ENCODE measurements at regions not wholly inside any gene's neighbourhood (a gene's known extent, or its start where the extent isn't known, plus 50 kb on each side); places are given as distances from the start of the nearest gene placed in this dataset.

- Histone ChIP-seq H4K20me1 (ENCODE audit: insufficient read depth, low read length, poor library complexity, severe bottlenecking) (no peaks in the 10 kb centered on the region), H3K9me3 (ENCODE audit: insufficient read depth, low read depth, low read length) (peaks cover 5% of the 10 kb centered on the region; the same call in 1 of the 2 replicates), H3K79me2 (ENCODE audit: insufficient read depth, low read length) (no peaks in the 10 kb centered on the region), H3F3A (ENCODE audit: low read depth) (no peaks in the 10 kb centered on the region), H3K27me3 (ENCODE audit: insufficient read depth, low read length, poor library complexity, severe bottlenecking) (no peaks in the 10 kb centered on the region), H3K36me3 (ENCODE audit: insufficient read depth, low read length) (no peaks in the 10 kb centered on the region), H2AFZ (ENCODE audit: low read length) (no peak overlapping the region), H3K4me1 (ENCODE audit: insufficient read depth, low read length, poor library complexity, severe bottlenecking) (no peaks in the 10 kb centered on the region), H3K4me2 (ENCODE audit: low read depth, low read length, poor library complexity, severe bottlenecking) (no peak overlapping the region), H3K4me3 (ENCODE audit: low read length, poor library complexity, severe bottlenecking) (no peak overlapping the region), H3K9ac (ENCODE audit: low read depth, low read length, poor library complexity, severe bottlenecking) (no peak overlapping the region), H3K9me2 (replicated peaks; ENCODE audit: low read depth, low read length) (no peaks in the 10 kb centered on the region)
- TF ChIP-seq EZH2phosphoT487 (IDR thresholded peaks at IDR 0.05; ENCODE audit: borderline replicate concordance) (no peak), CTCF (conservative IDR thresholded peaks at IDR 0.05; ENCODE audit: low read length) (no peak)
Observed at GRCh38 chr22:49233507-49234100, 594.1 kb downstream of the BRD1 start.

GRCh38 chr22:49232319-49233067, 595.2 kb downstream of the BRD1 start:
- no peaks in the 10 kb centered on the region for H3K36me3 ChIP-seq (ENCODE audit: insufficient read depth, low read length)
- no peak overlapping the region for H3K9ac ChIP-seq (ENCODE audit: low read depth, low read length, poor library complexity, severe bottlenecking)
- H3K4me2 ChIP-seq (ENCODE audit: low read depth, low read length, poor library complexity, severe bottlenecking): no peak overlapping the region
- no peaks in the 10 kb centered on the region for H3K4me1 ChIP-seq (ENCODE audit: insufficient read depth, low read length, poor library complexity, severe bottlenecking)
- TF ChIP-seq EZH2phosphoT487 (IDR thresholded peaks at IDR 0.05; ENCODE audit: borderline replicate concordance) (no peak), CTCF (conservative IDR thresholded peaks at IDR 0.05; ENCODE audit: low read length) (no peak)
- no peaks in the 10 kb centered on the region for H3K9me2 ChIP-seq (replicated peaks; ENCODE audit: low read depth, low read length)
- no peaks in the 10 kb centered on the region for H4K20me1 ChIP-seq (ENCODE audit: insufficient read depth, low read length, poor library complexity, severe bottlenecking)
- no peak overlapping the region for H2AFZ ChIP-seq (ENCODE audit: low read length)
- H3K79me2 ChIP-seq (ENCODE audit: insufficient read depth, low read length): no peaks in the 10 kb centered on the region
- no peaks in the 10 kb centered on the region; the same call in 1 of the 2 replicates for H3K9me3 ChIP-seq (ENCODE audit: insufficient read depth, low read depth, low read length)
- H3K4me3 ChIP-seq (ENCODE audit: low read length, poor library complexity, severe bottlenecking): no peak overlapping the region
- H3F3A ChIP-seq (ENCODE audit: low read depth): no peaks in the 10 kb centered on the region
- no peaks in the 10 kb centered on the region for H3K27me3 ChIP-seq (ENCODE audit: insufficient read depth, low read length, poor library complexity, severe bottlenecking)

GRCh38 chr22:49230194-49230577, 597.5 kb downstream of the BRD1 start:
- no peaks in the 10 kb centered on the region for H3K27me3 ChIP-seq (ENCODE audit: insufficient read depth, low read length, poor library complexity, severe bottlenecking)
- no peaks in the 10 kb centered on the region for H4K20me1 ChIP-seq (ENCODE audit: insufficient read depth, low read length, poor library complexity, severe bottlenecking)
- TF ChIP-seq EZH2phosphoT487 (IDR thresholded peaks at IDR 0.05; ENCODE audit: borderline replicate concordance): no peak
- no peak for TF ChIP-seq CTCF (conservative IDR thresholded peaks at IDR 0.05; ENCODE audit: low read length)

More at GRCh38 chr22:49230194-49230577, 597.5 kb downstream of the BRD1 start:
- H3K79me2 ChIP-seq (ENCODE audit: insufficient read depth, low read length): no peaks in the 10 kb centered on the region
- H3K4me3 ChIP-seq (ENCODE audit: low read length, poor library complexity, severe bottlenecking): no peak overlapping the region
- H2AFZ ChIP-seq (ENCODE audit: low read length): no peak overlapping the region
- no peaks in the 10 kb centered on the region for H3F3A ChIP-seq (ENCODE audit: low read depth)
- no peaks in the 10 kb centered on the region for H3K9me3 ChIP-seq (ENCODE audit: insufficient read depth, low read depth, low read length)
- no peaks in the 10 kb centered on the region for H3K4me1 ChIP-seq (ENCODE audit: insufficient read depth, low read length, poor library complexity, severe bottlenecking)
- H3K9ac ChIP-seq (ENCODE audit: low read depth, low read length, poor library complexity, severe bottlenecking): no peak overlapping the region
- H3K4me2 ChIP-seq (ENCODE audit: low read depth, low read length, poor library complexity, severe bottlenecking): no peak overlapping the region
- no peaks in the 10 kb centered on the region for H3K36me3 ChIP-seq (ENCODE audit: insufficient read depth, low read length)
- H3K9me2 ChIP-seq (replicated peaks; ENCODE audit: low read depth, low read length): no peaks in the 10 kb centered on the region
